Epithelial cell of proximal tubule (primary cell): ENCODE measurements at regions not wholly inside any gene's neighbourhood (a gene's known extent, or its start where the extent isn't known, plus 50 kb on each side); places are given as distances from the start of the nearest gene placed in this dataset.

Experiments
- DNase-seq: peaks from one replicate; pipeline ENCODE4 v3.0.0-alpha.2; 2011; ENCODE audit warnings: low read depth
- H3K4me3 ChIP-seq: 2 replicates; pipeline ENCODE4 v1.5.1; 2011; ENCODE audit warnings: low read depth, mild to moderate bottlenecking, low read length
- CTCF ChIP-seq: conservative IDR thresholded peaks from 2 replicates; pipeline ENCODE4 v1.5.1; 2012; ENCODE audit warnings: low read depth, mild to moderate bottlenecking, low read length

DNA sequence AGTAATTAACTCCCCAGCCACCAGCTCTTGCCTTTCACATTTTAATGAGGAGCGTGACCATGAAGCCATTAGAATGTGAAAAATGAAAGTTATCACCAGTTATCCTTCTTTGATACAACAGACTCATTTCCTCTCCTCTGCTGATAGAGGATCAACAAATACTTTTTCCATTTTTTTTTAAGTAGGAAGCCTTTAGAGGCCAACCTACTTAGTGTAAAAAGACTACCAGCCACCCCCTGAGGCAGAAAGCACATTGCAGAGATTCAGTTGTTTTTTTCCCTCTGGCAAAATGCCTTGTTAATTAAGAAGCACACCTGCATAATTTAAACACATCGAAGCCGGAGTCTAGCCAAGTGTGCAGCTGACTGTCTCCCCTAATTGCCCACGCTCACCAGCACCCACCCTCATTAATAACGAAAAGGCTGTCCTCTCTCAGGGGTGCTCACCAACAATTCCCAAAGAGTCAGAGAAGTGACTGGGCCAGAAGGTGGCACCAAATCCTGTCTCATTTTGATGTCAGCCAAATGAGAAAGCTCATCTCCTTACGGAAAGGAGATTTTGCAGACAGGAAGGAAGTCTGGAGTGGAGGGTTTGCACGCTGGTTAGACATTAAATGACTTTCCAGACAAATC is 60.9 kb upstream of the MC3R start:
- no peak for DNase-seq
- TF ChIP-seq CTCF, result peak; percentile 22
- H3K4me3 ChIP-seq, result no peak overlapping the region

DNA sequence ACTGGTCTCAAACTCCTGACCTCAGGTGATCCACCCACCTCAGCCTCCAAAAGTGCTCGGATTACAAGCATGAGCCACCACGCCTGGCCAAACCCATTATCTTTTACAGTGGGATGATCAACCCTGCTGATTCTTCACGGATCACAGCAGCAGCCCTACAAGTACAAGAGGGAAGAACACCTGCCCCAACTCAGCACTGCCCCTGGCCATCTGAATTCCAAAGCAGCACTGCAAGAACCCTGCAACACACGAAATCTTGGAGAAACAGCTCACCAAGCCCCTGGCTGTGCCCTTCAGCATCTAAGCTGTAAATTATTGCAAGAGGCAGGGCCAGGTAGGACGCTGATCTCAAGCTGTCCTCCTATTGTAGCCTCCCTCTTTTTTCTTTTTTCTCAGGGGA is 54.5 kb upstream of the MC3R start:
- DNase-seq, result no peak
- no peak overlapping the region for H3K4me3 ChIP-seq
- TF ChIP-seq CTCF, result no peak

DNA sequence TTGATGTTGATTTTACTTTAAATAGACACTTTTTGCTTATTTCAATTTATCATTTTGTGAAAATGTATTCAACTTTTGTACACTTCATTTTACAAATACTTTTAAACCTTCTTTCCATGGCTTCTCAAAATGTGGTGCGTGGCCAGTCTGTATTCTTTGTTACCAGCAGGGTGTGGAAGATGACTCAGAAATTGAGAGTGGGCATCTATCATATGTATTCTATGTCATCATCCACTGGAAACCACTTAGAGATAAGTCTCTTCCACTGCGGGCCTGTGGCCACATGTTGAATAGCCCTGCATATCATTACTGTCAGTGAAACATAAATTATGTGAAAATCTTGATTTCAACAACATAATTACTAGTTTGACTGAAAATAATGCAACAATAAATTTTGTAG is 52.6 kb upstream of the MC3R start:
- DNase-seq, result no peak
- no peak overlapping the region for H3K4me3 ChIP-seq
- TF ChIP-seq CTCF, result no peak
